ENCODE measurements at regions not wholly inside any gene's neighbourhood (a gene's known extent, or its start where the extent isn't known, plus 50 kb on each side); places are given as distances from the start of the nearest gene placed in this dataset.

GRCh38 chr2:60285626-60286316 is 267.7 kb downstream of the BCL11A start:
- no peak for DNase-seq

- DNase-seq, result no peak
Measured at GRCh38 chr2:60283626-60284025, 269.8 kb downstream of the BCL11A start.

- no peak for DNase-seq
Measured at GRCh38 chr2:60282886-60283285, 270.6 kb downstream of the BCL11A start.

GRCh38 chr2:60281730-60282129 is 271.7 kb downstream of the BCL11A start:
- no peak for DNase-seq

- DNase-seq, result no peak
Measured at GRCh38 chr2:60280238-60280637, 273.2 kb downstream of the BCL11A start.

- DNase-seq, result no peak
Measured at GRCh38 chr2:60278906-60279305, 274.5 kb downstream of the BCL11A start.

- no peak for DNase-seq
Measured at GRCh38 chr2:60275958-60276357, 277.5 kb downstream of the BCL11A start.

GRCh38 chr2:60273836-60274235 is 279.6 kb downstream of the BCL11A start:
- no peak for DNase-seq

GRCh38 chr2:60271713-60272112 is 281.7 kb downstream of the BCL11A start:
- DNase-seq, result no peak

GRCh38 chr2:60271131-60271530 is 282.3 kb downstream of the BCL11A start:
- DNase-seq, result no peak

GRCh38 chr2:60268661-60269060 is 284.8 kb downstream of the BCL11A start:
- DNase-seq, result no peak

- DNase-seq, result no peak
Measured at GRCh38 chr2:60268032-60268431, 285.4 kb downstream of the BCL11A start.

GRCh38 chr2:60267122-60267521 is 286.3 kb downstream of the BCL11A start:
- no peak for DNase-seq

- DNase-seq, result no peak
Measured at GRCh38 chr2:60262178-60262577, 291.3 kb downstream of the BCL11A start.

- no peak for DNase-seq
Measured at GRCh38 chr2:60260639-60261296, 292.7 kb downstream of the BCL11A start.

GRCh38 chr2:60259781-60260180 is 293.7 kb downstream of the BCL11A start:
- no peak for DNase-seq

GRCh38 chr2:60252581-60253150 is 300.8 kb downstream of the BCL11A start:
- no peak for DNase-seq

GRCh38 chr2:60251247-60251646 is 302.2 kb downstream of the BCL11A start:
- DNase-seq, result no peak

- DNase-seq, result no peak
Measured at GRCh38 chr2:60249879-60250278, 303.6 kb downstream of the BCL11A start.

- no peak for DNase-seq
Measured at GRCh38 chr2:60247471-60247870, 306.0 kb downstream of the BCL11A start.

GRCh38 chr2:60246583-60246982 is 306.9 kb downstream of the BCL11A start:
- no peak for DNase-seq

GRCh38 chr2:60234274-60234986 is 319.0 kb downstream of the BCL11A start:
- DNase-seq, result no peak

- DNase-seq, result no peak
Measured at GRCh38 chr2:60230596-60230995, 322.9 kb downstream of the BCL11A start.

- no peak for DNase-seq
Measured at GRCh38 chr2:60230037-60230436, 323.4 kb downstream of the BCL11A start.

All from CD4-positive, alpha-beta T cell treated with Interleukin-15 for 1 hour (primary cell).